HEK293 (cell line): ENCODE measurements at regions not wholly inside any gene's neighbourhood (a gene's known extent, or its start where the extent isn't known, plus 50 kb on each side); places are given as distances from the start of the nearest gene placed in this dataset.
A peak's percentile ranks its signal among the peaks of the same experiment; 100 is the strongest.

Source experiments
- CTCF ChIA-PET: fragments of 350-600 bp; formaldehyde crosslinking; extraction: SDS; loops from one replicate; lab custom pipeline; 2021; ENCODE audit warnings: antibody characterized with exemption; lab: Yijun Ruan, JAX
- POLR2A ChIA-PET: fragments of 300-600 bp; formaldehyde crosslinking; extraction: SDS; loops from one replicate; lab custom pipeline; 2020; ENCODE audit warnings: antibody characterized with exemption, inconsistent platforms; lab: Yijun Ruan, JAX
- H3K27ac ChIP-seq: fragments of 200-500 bp; sonication (Bioruptor generic); 2 replicates; pipeline ENCODE4 v1.5.1; 2014; ENCODE audit warnings: low read depth, low read length, control low read depth, inconsistent platforms; ENCODE audit errors: extremely low read depth
- H3K36me3 ChIP-seq, 2 experiments: fragments of 200-500 bp in 1 of 2; sonication (Bioruptor generic) in 1 of 2; 1 replicate in 1 of 2; 2 replicates in 1 of 2; pipeline ENCODE4 v1.5.1; 2014 to 2017; ENCODE audit warnings: inconsistent platforms in 2 of 2, low read length in 2 of 2; ENCODE audit not compliant: control insufficient read depth in 2 of 2, insufficient read depth in 1 of 2
- H3K4me1 ChIP-seq: fragments of 200-500 bp; sonication (Bioruptor generic); 2 replicates; pipeline ENCODE4 v1.5.1; 2014; ENCODE audit warnings: mild to moderate bottlenecking, low read length, inconsistent platforms; ENCODE audit not compliant: control insufficient read depth, insufficient read depth
- H3K4me3 ChIP-seq: 2 replicates; pipeline ENCODE4 v1.5.1; 2011; ENCODE audit warnings: low read depth, mild to moderate bottlenecking, control low read depth, low read length, moderate library complexity
- H3K9me3 ChIP-seq: fragments of 200-500 bp; sonication (Bioruptor generic); 2 replicates; pipeline ENCODE4 v1.5.1; 2014; ENCODE audit warnings: low read depth, low read length, inconsistent platforms; ENCODE audit not compliant: control insufficient read depth, insufficient read depth
- AEBP2 ChIP-seq: fragments of 450-650 bp; formaldehyde crosslinking; IDR thresholded peaks from 2 replicates; pipeline ENCODE4 v1.5.1; 2016; ENCODE audit warnings: missing biosample characterization, missing genetic modification characterization, borderline replicate concordance
- EGR2 ChIP-seq: fragments of 450-650 bp; formaldehyde crosslinking; IDR thresholded peaks from 2 replicates; pipeline ENCODE4 v1.5.1; 2016; ENCODE audit warnings: low read depth, missing biosample characterization, missing genetic modification characterization
- ELK4 ChIP-seq: IDR thresholded peaks from 2 replicates; pipeline ENCODE4 v1.6.1; 2011; ENCODE audit warnings: mild to moderate bottlenecking, low read depth, low read length, borderline replicate concordance
- INSM2 ChIP-seq: fragments of 450-650 bp; formaldehyde crosslinking; IDR thresholded peaks from 2 replicates; pipeline ENCODE4 v1.5.1; 2016; ENCODE audit warnings: missing biosample characterization, missing genetic modification characterization
- KLF7 ChIP-seq: fragments of 450-650 bp; formaldehyde crosslinking; IDR thresholded peaks from 2 replicates; pipeline ENCODE4 v1.5.1; 2016; ENCODE audit warnings: missing biosample characterization, missing genetic modification characterization, borderline replicate concordance
- KLF9 ChIP-seq: fragments of 450-650 bp; formaldehyde crosslinking; IDR thresholded peaks from 2 replicates; pipeline ENCODE4 v1.5.1; 2016; ENCODE audit warnings: missing biosample characterization, missing genetic modification characterization, low read depth
- SCRT1 ChIP-seq: fragments of 450-650 bp; formaldehyde crosslinking; IDR thresholded peaks from 2 replicates; pipeline ENCODE4 v1.5.1; 2016; ENCODE audit warnings: missing biosample characterization, missing genetic modification characterization, borderline replicate concordance
- SP3 ChIP-seq: fragments of 450-650 bp; formaldehyde crosslinking; IDR thresholded peaks from 2 replicates; pipeline ENCODE4 v1.5.1; 2016; ENCODE audit warnings: missing biosample characterization, missing genetic modification characterization
- TRIM28 ChIP-seq: IDR thresholded peaks from 2 replicates; pipeline ENCODE4 v1.6.1; 2011; ENCODE audit warnings: low read length, control low read depth, borderline replicate concordance
- ZBTB17 ChIP-seq: fragments of 450-650 bp; formaldehyde crosslinking; IDR thresholded peaks from 2 replicates; pipeline ENCODE4 v1.5.1; 2016; ENCODE audit warnings: missing biosample characterization, missing genetic modification characterization
- ZBTB21 ChIP-seq: fragments of 450-650 bp; formaldehyde crosslinking; IDR thresholded peaks from 2 replicates; pipeline ENCODE4 v1.5.1; 2017; ENCODE audit warnings: missing biosample characterization, missing genetic modification characterization
- ZBTB48 ChIP-seq: fragments of 450-650 bp; formaldehyde crosslinking; IDR thresholded peaks from 2 replicates; pipeline ENCODE4 v1.5.1; 2016; ENCODE audit warnings: missing biosample characterization, missing genetic modification characterization
- ZBTB7A ChIP-seq: fragments of 450-650 bp; formaldehyde crosslinking; IDR thresholded peaks from 2 replicates; pipeline ENCODE4 v1.5.1; 2016; ENCODE audit warnings: low read depth, missing biosample characterization, missing genetic modification characterization
- ZFHX2 ChIP-seq: fragments of 450-650 bp; formaldehyde crosslinking; conservative IDR thresholded peaks from 2 replicates; pipeline ENCODE4 v1.5.1; 2016; ENCODE audit warnings: missing biosample characterization, missing genetic modification characterization
- ZFP41 ChIP-seq: fragments of 450-650 bp; formaldehyde crosslinking; IDR thresholded peaks from 2 replicates; pipeline ENCODE4 v1.5.1; 2016; ENCODE audit warnings: missing biosample characterization, missing genetic modification characterization, borderline replicate concordance
- ZFP69B ChIP-seq: fragments of 450-650 bp; formaldehyde crosslinking; IDR thresholded peaks from 2 replicates; pipeline ENCODE4 v1.5.1; 2016; ENCODE audit warnings: missing biosample characterization, missing genetic modification characterization
- ZNF26 ChIP-seq: fragments of 450-650 bp; formaldehyde crosslinking; IDR thresholded peaks from 2 replicates; pipeline ENCODE4 v1.5.1; 2016; ENCODE audit warnings: missing biosample characterization, missing genetic modification characterization
- ZNF302 ChIP-seq: fragments of 450-650 bp; formaldehyde crosslinking; IDR thresholded peaks from 2 replicates; pipeline ENCODE4 v1.5.1; 2016; ENCODE audit warnings: missing biosample characterization, missing genetic modification characterization, low read depth
- ZNF350 ChIP-seq: fragments of 450-650 bp; formaldehyde crosslinking; IDR thresholded peaks from 2 replicates; pipeline ENCODE4 v1.5.0; 2017; ENCODE audit warnings: missing biosample characterization, mild to moderate bottlenecking, missing genetic modification characterization
- ZNF514 ChIP-seq: fragments of 450-650 bp; formaldehyde crosslinking; IDR thresholded peaks from 2 replicates; pipeline ENCODE4 v1.5.1; 2016; ENCODE audit warnings: missing biosample characterization, missing genetic modification characterization
- ZNF549 ChIP-seq: fragments of 450-650 bp; IDR thresholded peaks from 2 replicates; pipeline ENCODE4 v1.5.1; 2018; ENCODE audit warnings: missing biosample characterization, missing genetic modification characterization, mild to moderate bottlenecking, inconsistent platforms, moderate library complexity
- ZNF664 ChIP-seq: fragments of 450-650 bp; formaldehyde crosslinking; IDR thresholded peaks from 2 replicates; pipeline ENCODE4 v1.5.1; 2016; ENCODE audit warnings: missing biosample characterization, missing genetic modification characterization
- ZNF701 ChIP-seq: fragments of 450-650 bp; formaldehyde crosslinking; IDR thresholded peaks from 2 replicates; pipeline ENCODE4 v1.5.1; 2016; ENCODE audit warnings: missing biosample characterization, missing genetic modification characterization
- ZSCAN16 ChIP-seq: fragments of 450-650 bp; formaldehyde crosslinking; IDR thresholded peaks from 2 replicates; pipeline ENCODE4 v1.5.1; 2016; ENCODE audit warnings: missing biosample characterization, missing genetic modification characterization

GRCh38 chr20:22350624-22351023 lies 233.7 kb downstream of the FOXA2 start:
- Histone ChIP-seq H3K4me1 (no peaks in the 10 kb centered on the region), H3K4me3 (no peak overlapping the region), H3K9me3 (no peaks in the 10 kb centered on the region), H3K36me3 (no peaks in the 10 kb centered on the region), H3K27ac (no peak overlapping the region)
- ChIA-PET CTCF (interaction anchor here (0.8 to 1.2 kb wide), 3 partner anchors 56 to 236 kb away, joined by 3 to 5 read pairs (median 3); no protein-coding TSS in a partner anchor), POLR2A (no interaction called here)
- TF ChIP-seq EGR2 (tag by site-specific recombination) (0 out of 2 replicates have a peak, but pooled peaks have one; percentile 8), ZBTB7A (no peak), ZFHX2 (tag by site-specific recombination) (peak; percentile 42), KLF9 (tag by site-specific recombination) (no peak), ZNF701 (no peak), ZFP41 (no peak), AEBP2 (tag by site-specific recombination) (no peak), ZBTB21 (tag by site-specific recombination) (no peak), ZNF664 (tag by site-specific recombination) (no peak)

GRCh38 chr20:22348010-22348409 lies 236.4 kb downstream of the FOXA2 start:
- Histone ChIP-seq H3K4me3 (no peak overlapping the region), H3K4me1 (no peaks in the 10 kb centered on the region), H3K36me3 (no peaks in the 10 kb centered on the region), H3K27ac (no peak overlapping the region), H3K9me3 (no peaks in the 10 kb centered on the region)
- no peak for TF ChIP-seq SCRT1 (tag by site-specific recombination)
- no peak for TF ChIP-seq ZNF302
- no peak for TF ChIP-seq ZFP69B
- TF ChIP-seq ZNF549 (tag by site-specific recombination): no peak
- TF ChIP-seq SP3 (tag by site-specific recombination): no peak
- no peak for TF ChIP-seq ELK4
- TF ChIP-seq ZNF514 (tag by site-specific recombination): no peak
- no peak for TF ChIP-seq ZNF26 (tag by site-specific recombination)
- no peak for TF ChIP-seq ZSCAN16 (tag by site-specific recombination)
- no peak for TF ChIP-seq TRIM28
- no peak for TF ChIP-seq INSM2 (tag by site-specific recombination)
- TF ChIP-seq KLF7: no peak
- no peak for TF ChIP-seq ZBTB48
- no peak for TF ChIP-seq ZNF350 (tag by site-specific recombination)
- TF ChIP-seq ZFP41: no peak
- TF ChIP-seq ZBTB17 (tag by site-specific recombination): no peak
- CTCF ChIA-PET: interaction anchor here (0.7 to 2.9 kb wide), 3 partner anchors 9 to 238 kb away, joined by 3 to 15 read pairs (median 6); no protein-coding TSS in a partner anchor
- POLR2A ChIA-PET: no interaction called here
